HFF-Myc (cell line): ENCODE measurements at regions not wholly inside any gene's neighbourhood (a gene's known extent, or its start where the extent isn't known, plus 50 kb on each side); places are given as distances from the start of the nearest gene placed in this dataset.

Experiments used
- DNase-seq: peaks from one replicate; pipeline ENCODE4 v3.0.0-alpha.2; 2011; ENCODE audit warnings: low read depth; ENCODE audit errors: extremely low read depth
- H3K4me3 ChIP-seq: replicated peaks from 2 replicates; pipeline ENCODE4 v1.5.1; 2011; ENCODE audit warnings: low read depth, mild to moderate bottlenecking, control low read depth, low read length
- TF ChIP-seq, protein P1 (sequence below): IDR thresholded peaks from 2 replicates; pipeline ENCODE4 v1.5.1; 2012; ENCODE audit warnings: mild to moderate bottlenecking, low read depth, low read length, control low read depth; ENCODE audit errors: missing control alignments

DNA sequence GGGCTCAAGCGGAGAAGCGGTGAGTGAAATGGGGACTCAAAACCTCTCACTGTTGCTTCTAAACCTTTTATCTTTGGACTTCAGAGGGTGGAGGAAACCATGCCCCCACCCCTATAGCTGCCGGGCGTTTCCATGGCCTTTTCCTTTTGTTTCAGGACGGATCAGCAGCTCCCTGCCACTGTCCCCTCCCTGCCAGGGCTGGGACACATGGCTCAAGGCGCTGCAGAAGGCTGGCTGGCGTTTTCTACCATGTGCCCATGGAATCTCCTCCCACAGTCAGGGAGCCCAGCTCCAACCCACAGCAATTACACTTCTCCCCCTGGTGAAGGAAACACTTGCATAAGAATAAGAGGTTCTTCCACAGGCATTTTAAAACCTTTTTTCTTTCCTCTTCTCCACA lies 812.7 kb downstream of the PLA2G4A start:
- H3K4me3 ChIP-seq = no peak overlapping the region
- DNase-seq = no peak
- TF ChIP-seq, protein P1, sequence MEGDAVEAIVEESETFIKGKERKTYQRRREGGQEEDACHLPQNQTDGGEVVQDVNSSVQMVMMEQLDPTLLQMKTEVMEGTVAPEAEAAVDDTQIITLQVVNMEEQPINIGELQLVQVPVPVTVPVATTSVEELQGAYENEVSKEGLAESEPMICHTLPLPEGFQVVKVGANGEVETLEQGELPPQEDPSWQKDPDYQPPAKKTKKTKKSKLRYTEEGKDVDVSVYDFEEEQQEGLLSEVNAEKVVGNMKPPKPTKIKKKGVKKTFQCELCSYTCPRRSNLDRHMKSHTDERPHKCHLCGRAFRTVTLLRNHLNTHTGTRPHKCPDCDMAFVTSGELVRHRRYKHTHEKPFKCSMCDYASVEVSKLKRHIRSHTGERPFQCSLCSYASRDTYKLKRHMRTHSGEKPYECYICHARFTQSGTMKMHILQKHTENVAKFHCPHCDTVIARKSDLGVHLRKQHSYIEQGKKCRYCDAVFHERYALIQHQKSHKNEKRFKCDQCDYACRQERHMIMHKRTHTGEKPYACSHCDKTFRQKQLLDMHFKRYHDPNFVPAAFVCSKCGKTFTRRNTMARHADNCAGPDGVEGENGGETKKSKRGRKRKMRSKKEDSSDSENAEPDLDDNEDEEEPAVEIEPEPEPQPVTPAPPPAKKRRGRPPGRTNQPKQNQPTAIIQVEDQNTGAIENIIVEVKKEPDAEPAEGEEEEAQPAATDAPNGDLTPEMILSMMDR = no peak

- DNase-seq = no peak
- H3K4me3 ChIP-seq = no peak overlapping the region
- TF ChIP-seq, protein P1 = no peak
Observed at GRCh38 chr1:187641907-187642306, 813.2 kb downstream of the PLA2G4A start.

DNA sequence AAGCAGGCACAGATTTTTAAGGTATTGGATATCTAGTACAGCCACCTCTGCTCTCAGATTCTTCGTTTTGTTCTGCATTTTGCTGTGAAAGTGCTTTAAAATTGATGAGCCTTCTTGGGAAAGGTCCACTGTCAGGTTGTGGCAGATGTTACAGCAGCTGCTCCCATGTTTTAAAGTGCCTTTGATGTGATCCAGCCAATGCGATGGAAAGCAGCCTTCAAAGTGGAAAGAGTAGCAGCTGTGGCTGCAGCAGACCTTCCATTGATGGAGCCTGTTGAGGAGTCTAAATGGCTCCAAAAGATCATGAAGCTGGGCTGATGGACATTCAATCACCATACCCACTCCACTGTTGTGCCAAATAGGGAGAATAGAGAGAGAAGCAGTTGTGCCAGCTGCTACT lies 816.9 kb downstream of the PLA2G4A start:
- TF ChIP-seq, protein P1 = no peak
- no peak overlapping the region for H3K4me3 ChIP-seq
- DNase-seq = no peak

DNA sequence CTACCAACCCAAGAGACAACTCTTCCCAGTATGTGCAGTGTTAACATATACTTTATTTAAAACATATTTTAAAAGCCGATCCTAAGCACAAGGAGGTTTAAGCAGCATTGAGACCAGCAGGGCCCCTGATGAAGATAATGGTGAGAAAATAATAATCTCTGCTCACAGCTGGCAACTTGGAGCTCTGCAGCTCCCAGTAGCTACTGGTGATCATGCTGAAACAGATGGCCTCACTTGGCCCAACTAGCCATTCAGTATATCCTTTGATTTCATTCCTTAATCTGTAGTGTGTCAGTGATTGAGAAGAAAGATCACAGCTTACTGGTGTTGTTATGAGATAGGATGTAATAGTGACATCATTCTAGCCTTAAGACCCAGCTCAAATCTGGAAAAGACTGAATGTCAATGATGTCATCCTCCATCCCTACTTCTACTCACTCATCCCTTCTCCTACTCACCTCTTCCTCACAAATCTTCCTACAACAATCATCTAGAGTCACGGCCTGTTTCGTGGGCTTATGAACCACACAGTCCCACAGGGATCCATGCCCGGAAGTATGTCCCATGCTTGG lies 817.9 kb downstream of the PLA2G4A start:
- TF ChIP-seq, protein P1 = no peak
- DNase-seq = no peak

GRCh38 chr1:187648091-187648490 lies 819.3 kb downstream of the PLA2G4A start:
- no peak for DNase-seq
- no peak overlapping the region for H3K4me3 ChIP-seq
- TF ChIP-seq, protein P1 = no peak

More for the DNA sequence above, 817.9 kb downstream of the PLA2G4A start:
- H3K4me3 ChIP-seq = no peak overlapping the region

DNA sequence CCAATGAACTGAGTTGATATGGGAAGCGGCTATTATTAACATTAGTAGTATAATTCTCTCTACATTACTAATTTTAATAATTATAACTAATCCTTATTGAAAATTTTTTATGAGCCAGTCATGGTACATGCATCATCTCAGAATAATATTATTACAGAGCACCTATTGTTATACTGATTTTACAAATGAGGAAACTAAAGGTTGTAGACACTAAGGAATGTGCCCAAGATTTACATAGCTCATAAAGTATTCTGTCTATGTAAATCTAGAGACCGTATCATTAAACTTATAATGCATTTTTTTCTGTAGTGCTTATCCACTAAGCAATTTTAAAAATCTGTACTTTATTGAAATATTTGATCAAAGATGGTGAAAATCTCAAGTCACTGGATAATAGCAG lies 825.9 kb downstream of the PLA2G4A start:
- H3K4me3 ChIP-seq = no peak overlapping the region
- TF ChIP-seq, protein P1 = no peak
- no peak for DNase-seq

DNA sequence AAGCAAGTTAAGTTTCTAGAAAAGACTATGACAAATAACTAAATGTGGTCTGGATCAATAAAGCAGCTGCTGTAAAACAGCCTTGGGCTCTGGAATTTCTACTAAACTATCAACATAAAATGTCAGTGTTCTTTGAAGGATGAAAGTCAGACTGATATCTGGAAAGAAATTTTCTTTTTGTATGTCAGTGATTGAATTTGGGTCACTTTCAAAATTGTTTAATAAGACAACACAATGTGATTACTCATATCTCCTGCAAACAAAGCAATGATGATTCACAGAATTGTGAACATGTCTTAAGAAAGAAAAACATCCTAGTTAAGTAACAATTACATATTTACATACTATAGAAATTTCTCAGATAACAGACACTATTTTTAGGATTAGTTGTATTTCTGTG lies 826.4 kb downstream of the PLA2G4A start:
- TF ChIP-seq, protein P1 = no peak
- DNase-seq = no peak

More for the DNA sequence above, 826.4 kb downstream of the PLA2G4A start:
- no peak overlapping the region for H3K4me3 ChIP-seq
